CD14-positive monocyte (primary cell): ENCODE measurements at regions not wholly inside any gene's neighbourhood (a gene's known extent, or its start where the extent isn't known, plus 50 kb on each side); places are given as distances from the start of the nearest gene placed in this dataset.
A peak's percentile ranks its signal among the peaks of the same experiment; 100 is the strongest.

ENCODE experiments used
- DNase-seq, 3 donors: peaks; one replicate each; pipeline ENCODE4 v3.0.0-alpha.2; 2011 to 2022
- H2AFZ ChIP-seq: 2 replicates; pipeline ENCODE4 v1.6.0; 2012; ENCODE audit warnings: mild to moderate bottlenecking, low read depth, low read length, inconsistent platforms; ENCODE audit not compliant: insufficient read depth, poor library complexity, severe bottlenecking
- H3K27ac ChIP-seq, 2 donors: 1 replicate in 1 of 2; 2 replicates in 1 of 2; pipeline ENCODE4 v1.5.1; 2012 to 2013; ENCODE audit warnings: low read length in 2 of 2, control low read depth in 1 of 2, inconsistent platforms in 1 of 2, low read depth in 1 of 2, mild to moderate bottlenecking in 1 of 2
- H3K27me3 ChIP-seq, 2 donors: one replicate each; pipeline versions ENCODE4 v1.6.0 to v1.6.1; 2011 to 2013; ENCODE audit warnings: low read length in 2 of 2; ENCODE audit not compliant: control insufficient read depth in 2 of 2, insufficient read depth in 2 of 2
- H3K36me3 ChIP-seq, 2 donors: replicated peaks in 1 of 2; 1 replicate in 1 of 2; 2 replicates in 1 of 2; pipeline versions ENCODE4 v1.5.1 to v1.6.1; 2012 to 2013; ENCODE audit warnings: low read length in 2 of 2, control low read depth in 1 of 2, inconsistent platforms in 1 of 2, mild to moderate bottlenecking in 1 of 2; ENCODE audit not compliant: insufficient read depth in 2 of 2, control insufficient read depth in 1 of 2
- H3K4me1 ChIP-seq, 2 donors: 1 replicate in 1 of 2; 2 replicates in 1 of 2; pipeline versions ENCODE4 v1.5.1 to v1.6.1; 2012 to 2013; ENCODE audit warnings: low read length in 2 of 2, control low read depth in 1 of 2, inconsistent platforms in 1 of 2, mild to moderate bottlenecking in 1 of 2, moderate library complexity in 1 of 2; ENCODE audit not compliant: insufficient read depth in 2 of 2, control insufficient read depth in 1 of 2
- H3K4me2 ChIP-seq: replicated peaks from 2 replicates; pipeline ENCODE3; 2012; ENCODE audit warnings: low read length, moderate library complexity, mild to moderate bottlenecking; ENCODE audit not compliant: poor library complexity, severe bottlenecking; ENCODE audit errors: extremely low read depth
- H3K4me3 ChIP-seq, 3 experiments: fragments of 200-600 bp in 1 of 3; sonication (generic) in 1 of 3; replicated peaks in 1 of 3; 1 replicate in 2 of 3; 2 replicates in 1 of 3; pipeline ENCODE4 v1.5.1; 2011 to 2013; ENCODE audit warnings: low read length in 3 of 3, mild to moderate bottlenecking in 3 of 3, control low read depth in 2 of 3, low read depth in 2 of 3, inconsistent platforms in 1 of 3, moderate library complexity in 1 of 3
- H3K79me2 ChIP-seq: 2 replicates; pipeline ENCODE4 v1.6.0; 2012; ENCODE audit warnings: mild to moderate bottlenecking, control low read depth, inconsistent platforms, low read length, moderate library complexity; ENCODE audit not compliant: insufficient read depth
- H3K9ac ChIP-seq: 2 replicates; pipeline ENCODE4 v1.6.0; 2017; ENCODE audit warnings: low read length, mild to moderate bottlenecking; ENCODE audit not compliant: insufficient read depth, poor library complexity, severe bottlenecking
- H3K9me3 ChIP-seq, 2 donors: replicated peaks in 1 of 2; 1 replicate in 1 of 2; 2 replicates in 1 of 2; pipeline versions ENCODE4 v1.5.1 to v1.6.1; 2012 to 2013; ENCODE audit warnings: low read length in 2 of 2, control low read depth in 1 of 2; ENCODE audit not compliant: control insufficient read depth in 1 of 2, insufficient read depth in 1 of 2
- H4K20me1 ChIP-seq: 2 replicates; pipeline ENCODE4 v1.6.0; 2012; ENCODE audit warnings: mild to moderate bottlenecking, low read length, control low read depth, moderate library complexity; ENCODE audit not compliant: insufficient read depth
- H3K27ac Mint-ChIP-seq, 7 donors: one replicate each; pipeline ENCODE4 v1.8.0; 2020; ENCODE audit warnings: mild to moderate bottlenecking in 7 of 7, mixed read lengths in 7 of 7, moderate library complexity in 6 of 7, inconsistent platforms in 2 of 7
- H3K27me3 Mint-ChIP-seq, 3 donors: one replicate each; pipeline ENCODE4 v1.8.0; 2021 to 2022; ENCODE audit warnings: low read depth in 3 of 3, mild to moderate bottlenecking in 3 of 3, mixed read lengths in 3 of 3, moderate library complexity in 3 of 3, inconsistent platforms in 1 of 3
- H3K36me3 Mint-ChIP-seq, 2 donors: one replicate each; pipeline ENCODE4 v1.8.0; 2020; ENCODE audit warnings: mixed read lengths in 2 of 2, inconsistent platforms in 1 of 2, mild to moderate bottlenecking in 1 of 2
- H3K4me1 Mint-ChIP-seq: one replicate; pipeline ENCODE4 v1.8.0; 2020; ENCODE audit warnings: mild to moderate bottlenecking, mixed read lengths
- H3K4me3 Mint-ChIP-seq, 2 donors: one replicate each; pipeline ENCODE4 v1.8.0; 2020; ENCODE audit warnings: mild to moderate bottlenecking in 2 of 2, mixed read lengths in 2 of 2, moderate library complexity in 1 of 2
- H3K9me3 Mint-ChIP-seq, 7 donors: one replicate each; pipeline ENCODE4 v1.8.0; 2020 to 2022; ENCODE audit warnings: mixed read lengths in 7 of 7, mild to moderate bottlenecking in 6 of 7, moderate library complexity in 6 of 7, inconsistent platforms in 2 of 7
- WGBS: methylation state at CpG from one replicate; pipeline ENCODE4 v1.1.5; 2013; ENCODE audit warnings: missing lambda C conversion rate; ENCODE audit not compliant: insufficient coverage; 5-methylcytosine and 5-hydroxymethylcytosine counted together
- intact Hi-C, 2 donors: fragments of 100-400 bp; cut with micrococcal nuclease; formaldehyde crosslinking; loops; one replicate each; pipeline versions ENCODE4 v1.15.0 to v1.15.1; 2023
- TF ChIP-seq, protein P1 (sequence below): fragments of 200-600 bp; IDR thresholded peaks from one replicate; pipeline ENCODE4 v1.8.0; 2022; ENCODE audit warnings: antibody characterized with exemption, mild to moderate bottlenecking

DNA sequence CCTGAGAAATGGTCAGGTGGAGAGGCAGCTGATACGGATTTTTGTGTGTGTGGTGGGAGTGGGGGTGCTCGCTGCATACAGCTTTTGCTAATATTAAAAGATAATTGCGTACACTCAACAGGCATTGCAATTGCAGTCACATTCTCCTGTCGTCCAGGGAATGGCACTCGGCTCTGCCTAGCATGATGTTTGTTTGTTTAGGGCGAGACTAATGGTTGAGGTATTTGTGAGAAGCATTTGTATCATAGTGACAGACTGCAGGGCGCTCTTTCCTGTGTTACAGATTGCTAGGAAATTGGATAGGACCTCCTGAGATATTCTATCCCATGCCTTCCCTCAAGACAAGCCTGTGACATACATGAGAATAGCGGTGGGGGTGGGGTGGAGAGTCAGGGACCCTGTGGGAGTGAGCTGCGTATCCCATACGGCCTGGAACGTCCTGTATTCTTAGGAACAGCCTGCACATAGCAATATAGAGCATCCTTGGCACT, 207.4 kb downstream of the SOX4 start:
- no peaks in the 10 kb centered on the region for H3K9me3 ChIP-seq
- H3K4me3 Mint-ChIP-seq, result no peak overlapping the region
- TF ChIP-seq, protein P1, sequence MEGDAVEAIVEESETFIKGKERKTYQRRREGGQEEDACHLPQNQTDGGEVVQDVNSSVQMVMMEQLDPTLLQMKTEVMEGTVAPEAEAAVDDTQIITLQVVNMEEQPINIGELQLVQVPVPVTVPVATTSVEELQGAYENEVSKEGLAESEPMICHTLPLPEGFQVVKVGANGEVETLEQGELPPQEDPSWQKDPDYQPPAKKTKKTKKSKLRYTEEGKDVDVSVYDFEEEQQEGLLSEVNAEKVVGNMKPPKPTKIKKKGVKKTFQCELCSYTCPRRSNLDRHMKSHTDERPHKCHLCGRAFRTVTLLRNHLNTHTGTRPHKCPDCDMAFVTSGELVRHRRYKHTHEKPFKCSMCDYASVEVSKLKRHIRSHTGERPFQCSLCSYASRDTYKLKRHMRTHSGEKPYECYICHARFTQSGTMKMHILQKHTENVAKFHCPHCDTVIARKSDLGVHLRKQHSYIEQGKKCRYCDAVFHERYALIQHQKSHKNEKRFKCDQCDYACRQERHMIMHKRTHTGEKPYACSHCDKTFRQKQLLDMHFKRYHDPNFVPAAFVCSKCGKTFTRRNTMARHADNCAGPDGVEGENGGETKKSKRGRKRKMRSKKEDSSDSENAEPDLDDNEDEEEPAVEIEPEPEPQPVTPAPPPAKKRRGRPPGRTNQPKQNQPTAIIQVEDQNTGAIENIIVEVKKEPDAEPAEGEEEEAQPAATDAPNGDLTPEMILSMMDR, result no peak

DNA sequence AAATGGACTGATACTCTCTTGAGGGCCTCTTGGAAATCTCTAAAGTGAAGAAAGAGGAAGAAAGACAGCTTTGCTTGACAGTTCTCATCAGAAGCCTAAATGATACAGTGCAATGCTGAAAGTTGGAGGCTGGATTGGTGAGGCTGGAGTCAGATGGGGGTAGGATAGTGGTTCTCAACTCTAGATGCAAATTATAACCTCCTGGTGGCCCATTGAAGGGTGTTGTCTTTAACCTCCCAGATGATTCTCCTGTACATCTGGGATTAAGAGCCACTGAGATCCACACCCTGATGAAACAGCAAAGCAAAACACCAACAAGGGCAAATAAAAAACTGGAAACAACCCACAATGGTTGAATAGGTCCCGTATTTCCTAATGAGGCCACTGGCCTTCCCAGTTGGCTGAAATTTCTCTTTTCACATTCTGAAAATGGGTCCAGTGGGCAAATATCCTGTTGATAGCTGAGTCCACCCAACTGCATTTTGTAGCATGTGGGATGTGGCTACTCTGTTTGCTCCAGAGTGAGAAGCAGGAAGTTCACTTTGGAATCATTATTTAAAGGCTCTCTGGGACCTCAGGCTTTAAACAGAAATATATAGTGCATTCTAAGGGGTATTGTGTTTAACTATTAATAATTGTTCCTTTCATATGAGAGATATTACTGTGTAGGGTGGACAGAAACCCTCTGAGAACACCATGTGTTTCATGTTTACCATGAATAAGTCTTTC, 208.1 kb downstream of the SOX4 start:
- Histone ChIP-seq H3K4me3 (no peak overlapping the region), H3K4me1 (no peaks in the 10 kb centered on the region), H3K4me2 (no peak overlapping the region), H3K9me3 (no peaks in the 10 kb centered on the region), H2AFZ (no peak overlapping the region), H4K20me1 (no peaks in the 10 kb centered on the region), H3K27ac (no peak overlapping the region), H3K36me3 (no peaks in the 10 kb centered on the region), H3K79me2 (no peaks in the 10 kb centered on the region), H3K9ac (no peak overlapping the region), H3K27me3 (no peaks in the 10 kb centered on the region)
- Mint-ChIP-seq H3K27ac (peak overlapping the region in 2 of 7 donors; percentile 5 to 71), H3K36me3 (no peaks in the 10 kb centered on the region), H3K4me3 (no peak overlapping the region), H3K4me1 (no peaks in the 10 kb centered on the region), H3K9me3 (peaks cover 0 to 9% (median 2%) of the 10 kb centered on the region in 7 donors), H3K27me3 (peaks cover 0 to 1% (median 0%) of the 10 kb centered on the region in 3 donors)
- no peak for DNase-seq
- WGBS, result 90% methylated on average over 1 of the region's 1 CpG
- TF ChIP-seq, protein P1, result no peak
- intact Hi-C loops, result no loop called here

More for the DNA sequence above, 207.4 kb downstream of the SOX4 start:
- Mint-ChIP-seq H3K27ac (peak overlapping the region in 2 of 7 donors; percentile 5 to 71), H3K9me3 (peaks cover 0 to 9% (median 2%) of the 10 kb centered on the region in 7 donors), H3K36me3 (no peaks in the 10 kb centered on the region), H3K4me1 (no peaks in the 10 kb centered on the region), H3K27me3 (peaks cover 0 to 1% (median 0%) of the 10 kb centered on the region in 3 donors)
- H3K27me3 ChIP-seq, result no peaks in the 10 kb centered on the region
- H3K36me3 ChIP-seq, result no peaks in the 10 kb centered on the region
- intact Hi-C loops, result no loop called here
- no peaks in the 10 kb centered on the region for H3K79me2 ChIP-seq
- WGBS, result 100% methylated on average over 3 of the region's 11 CpGs
- H3K4me3 ChIP-seq, result no peak overlapping the region
- H2AFZ ChIP-seq, result no peak overlapping the region
- no peak overlapping the region for H3K4me2 ChIP-seq
- H3K9ac ChIP-seq, result no peak overlapping the region
- no peak overlapping the region for H3K27ac ChIP-seq
- DNase-seq, result no peak
- H4K20me1 ChIP-seq, result no peaks in the 10 kb centered on the region
- H3K4me1 ChIP-seq, result no peaks in the 10 kb centered on the region
